HepG2 (cell line): ENCODE measurements at regions not wholly inside any gene's neighbourhood (a gene's known extent, or its start where the extent isn't known, plus 50 kb on each side); places are given as distances from the start of the nearest gene placed in this dataset.

Experiments
- CREB1 ChIP-seq, 2 experiments: fragments of 450-650 bp in 1 of 2; IDR thresholded peaks; 2 replicates each; pipeline ENCODE4 v1.6.1; 2016 to 2017; ENCODE audit warnings: control low read depth in 1 of 2, mild to moderate bottlenecking in 1 of 2, missing compliant biosample characterization in 1 of 2, missing genetic modification characterization in 1 of 2
- DR1 ChIP-seq: sonication (generic); formaldehyde crosslinking; IDR thresholded peaks from 2 replicates; pipeline ENCODE4 v1.8.0; 2021; ENCODE audit warnings: mild to moderate bottlenecking, missing genetic modification reagents, inconsistent platforms
- FOXA3 ChIP-seq: IDR thresholded peaks from 2 replicates; pipeline ENCODE4 v1.6.1; 2016; ENCODE audit warnings: missing genetic modification reagents, missing compliant biosample characterization
- HOXA9 ChIP-seq: sonication (generic); formaldehyde crosslinking; IDR thresholded peaks from 2 replicates; pipeline ENCODE4 v1.8.1; 2022; ENCODE audit warnings: missing genetic modification reagents, mild to moderate bottlenecking, moderate library complexity, borderline replicate concordance
- MAFK ChIP-seq, 2 experiments: IDR thresholded peaks in 1 of 2; conservative IDR thresholded peaks in 1 of 2; 2 replicates each; pipeline ENCODE4 v1.6.1; 2011; ENCODE audit warnings: improper control_type of control experiment in 2 of 2, low read length in 2 of 2
- NCOA2 ChIP-seq: sonication (generic); formaldehyde crosslinking; IDR thresholded peaks from 2 replicates; pipeline ENCODE4 v1.8.0; 2022; ENCODE audit warnings: inconsistent platforms
- NCOR1 ChIP-seq: fragments of 200-600 bp; sonication (generic); IDR thresholded peaks from 2 replicates; pipeline ENCODE4 v1.7.0; 2017; ENCODE audit warnings: antibody characterized with exemption, low read length, borderline replicate concordance
- NFIB ChIP-seq: sonication (generic); formaldehyde crosslinking; IDR thresholded peaks from 2 replicates; pipeline ENCODE4 v1.9.0; 2021; ENCODE audit warnings: missing genetic modification reagents, mild to moderate bottlenecking, borderline replicate concordance
- NONO ChIP-seq, 2 experiments: fragments of 450-650 bp in 1 of 2; sonication (generic) in 1 of 2; formaldehyde crosslinking in 1 of 2; IDR thresholded peaks in 1 of 2; conservative IDR thresholded peaks in 1 of 2; 2 replicates each; pipeline versions ENCODE4 v1.6.1 to v1.8.0; 2017 to 2022; ENCODE audit warnings: mild to moderate bottlenecking in 1 of 2, missing genetic modification reagents in 1 of 2, moderate library complexity in 1 of 2
- NR2F6 ChIP-seq, 2 experiments: IDR thresholded peaks; 2 replicates each; pipeline ENCODE4 v1.6.1; 2016; ENCODE audit warnings: antibody characterized with exemption in 1 of 2, mild to moderate bottlenecking in 1 of 2
- SKI ChIP-seq: fragments of 450-650 bp; IDR thresholded peaks from one replicate; pipeline ENCODE4 v1.6.1; 2018; ENCODE audit warnings: mild to moderate bottlenecking; ENCODE audit not compliant: partially characterized antibody
- YEATS4 ChIP-seq: sonication (generic); formaldehyde crosslinking; IDR thresholded peaks from 2 replicates; pipeline ENCODE4 v1.4.0; 2020; ENCODE audit warnings: missing genetic modification reagents, borderline replicate concordance
- ZC3H13 ChIP-seq: sonication (generic); formaldehyde crosslinking; IDR thresholded peaks from 2 replicates; pipeline ENCODE4 v1.8.1; 2023; ENCODE audit warnings: mild to moderate bottlenecking, missing genetic modification reagents, moderate library complexity
- ZFP36 ChIP-seq: fragments of 150-350 bp; IDR thresholded peaks from 2 replicates; pipeline ENCODE4 v1.6.1; 2018; ENCODE audit warnings: borderline replicate concordance, low read length, low read depth; ENCODE audit not compliant: partially characterized antibody
- ZFP82 ChIP-seq: sonication (generic); formaldehyde crosslinking; IDR thresholded peaks from 2 replicates; pipeline ENCODE4 v1.5.1; 2020; ENCODE audit warnings: mild to moderate bottlenecking, missing genetic modification reagents, borderline replicate concordance
- ZIK1 ChIP-seq: sonication (generic); formaldehyde crosslinking; IDR thresholded peaks from 2 replicates; pipeline ENCODE4 v1.5.0; 2020; ENCODE audit warnings: mild to moderate bottlenecking, low read depth, missing genetic modification reagents, borderline replicate concordance
- ZMAT3 ChIP-seq: sonication (generic); formaldehyde crosslinking; conservative IDR thresholded peaks from 2 replicates; pipeline ENCODE4 v1.7.0; 2021; ENCODE audit warnings: missing genetic modification reagents
- ZNF224 ChIP-seq: sonication (generic); formaldehyde crosslinking; IDR thresholded peaks from 2 replicates; pipeline ENCODE4 v1.5.0; 2020; ENCODE audit warnings: mild to moderate bottlenecking, missing genetic modification reagents
- ZNF382 ChIP-seq: sonication (generic); formaldehyde crosslinking; IDR thresholded peaks from 2 replicates; pipeline ENCODE4 v1.5.0; 2020; ENCODE audit warnings: missing genetic modification reagents, mild to moderate bottlenecking, borderline replicate concordance
- ZNF430 ChIP-seq: sonication (generic); formaldehyde crosslinking; IDR thresholded peaks from 2 replicates; pipeline ENCODE4 v1.9.0; 2021; ENCODE audit warnings: mild to moderate bottlenecking, missing genetic modification reagents
- ZNF572 ChIP-seq: sonication (generic); formaldehyde crosslinking; IDR thresholded peaks from 2 replicates; pipeline ENCODE4 v1.5.1; 2020; ENCODE audit warnings: mild to moderate bottlenecking, missing genetic modification reagents
- ZNF629 ChIP-seq: sonication (generic); formaldehyde crosslinking; conservative IDR thresholded peaks from 2 replicates; pipeline ENCODE4 v1.5.0; 2020; ENCODE audit warnings: missing genetic modification reagents
- ZNF891 ChIP-seq: sonication (generic); formaldehyde crosslinking; IDR thresholded peaks from 2 replicates; pipeline ENCODE4 v1.5.0; 2020; ENCODE audit warnings: mild to moderate bottlenecking, missing genetic modification reagents
- TF ChIP-seq, protein P1 (sequence below): sonication (generic); formaldehyde crosslinking; IDR thresholded peaks from 2 replicates; pipeline ENCODE4 v1.8.0; 2022; ENCODE audit warnings: missing genetic modification reagents, mild to moderate bottlenecking, moderate library complexity, borderline replicate concordance
- TF ChIP-seq, protein P2 (sequence below): sonication (generic); formaldehyde crosslinking; IDR thresholded peaks from 2 replicates; pipeline ENCODE4 v1.5.0; 2020; ENCODE audit warnings: mild to moderate bottlenecking, missing genetic modification reagents

DNA sequence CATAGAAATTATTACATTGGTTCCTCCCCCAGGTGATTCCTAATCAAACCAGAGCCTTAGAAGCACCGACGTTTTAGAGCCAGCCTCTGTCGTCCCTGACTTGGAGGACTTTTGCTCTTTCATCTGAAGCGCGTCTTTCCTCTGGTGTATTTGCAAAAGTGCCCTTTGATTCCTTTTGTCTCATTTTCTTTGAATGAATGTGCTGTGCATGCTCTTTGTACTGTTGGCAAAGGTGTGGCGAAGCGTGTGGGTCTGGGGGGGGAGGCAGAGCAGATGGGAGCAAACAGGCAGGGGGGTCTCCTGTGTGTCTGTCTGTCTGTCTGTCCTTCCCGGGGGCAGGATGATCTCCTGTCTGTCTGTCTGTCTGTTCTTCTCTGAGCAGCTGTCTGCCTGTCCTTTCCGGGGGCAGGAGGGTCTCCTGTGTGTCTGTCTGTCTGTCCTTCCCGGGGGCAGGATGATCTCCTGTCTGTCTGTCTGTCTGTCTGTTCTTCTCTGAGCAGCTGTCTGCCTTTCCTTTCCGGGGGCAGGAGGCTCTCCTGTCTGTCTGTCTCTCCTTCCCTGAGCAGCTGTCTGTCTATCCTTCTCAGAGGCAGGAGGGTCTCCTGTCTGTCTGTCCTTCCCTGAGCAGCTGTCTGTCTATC lies 205.5 kb upstream of the MYT1L start (continued):
- 0 out of 4 replicates have a peak, but pooled peaks of 1 of the 2 experiments have one; percentile 10 for TF ChIP-seq MAFK (conservative IDR thresholded peaks at IDR 0.05 in 1 of 2, IDR thresholded peaks at IDR 0.05 in 1 of 2; ENCODE audit: low read length in 2 of 2)
- no peak for TF ChIP-seq ZC3H13 (CRISPR knock-in tag)
- TF ChIP-seq ZFP36 = no peak
- no peak for TF ChIP-seq ZNF224 (CRISPR knock-in tag)
- no peak for TF ChIP-seq DR1
- TF ChIP-seq ZMAT3 (CRISPR knock-in tag) = no peak; the same call in 1 of the 2 replicates
- no peak; the same call in 1 of the 2 replicates for TF ChIP-seq ZNF430 (CRISPR knock-in tag)
- no peak for TF ChIP-seq HOXA9
- 0 out of 2 replicates have a peak, but pooled peaks have one; percentile 12 for TF ChIP-seq NR2F6 (IDR thresholded peaks at IDR 0.05)
- no peak for TF ChIP-seq NR2F6 (CRISPR knock-in tag; IDR thresholded peaks at IDR 0.05)
- TF ChIP-seq ZIK1 (CRISPR knock-in tag) = no peak
- no peak for TF ChIP-seq NFIB
- TF ChIP-seq YEATS4 (CRISPR knock-in tag) = no peak
- peak; percentile 61 for TF ChIP-seq SKI
- TF ChIP-seq, protein P1, sequence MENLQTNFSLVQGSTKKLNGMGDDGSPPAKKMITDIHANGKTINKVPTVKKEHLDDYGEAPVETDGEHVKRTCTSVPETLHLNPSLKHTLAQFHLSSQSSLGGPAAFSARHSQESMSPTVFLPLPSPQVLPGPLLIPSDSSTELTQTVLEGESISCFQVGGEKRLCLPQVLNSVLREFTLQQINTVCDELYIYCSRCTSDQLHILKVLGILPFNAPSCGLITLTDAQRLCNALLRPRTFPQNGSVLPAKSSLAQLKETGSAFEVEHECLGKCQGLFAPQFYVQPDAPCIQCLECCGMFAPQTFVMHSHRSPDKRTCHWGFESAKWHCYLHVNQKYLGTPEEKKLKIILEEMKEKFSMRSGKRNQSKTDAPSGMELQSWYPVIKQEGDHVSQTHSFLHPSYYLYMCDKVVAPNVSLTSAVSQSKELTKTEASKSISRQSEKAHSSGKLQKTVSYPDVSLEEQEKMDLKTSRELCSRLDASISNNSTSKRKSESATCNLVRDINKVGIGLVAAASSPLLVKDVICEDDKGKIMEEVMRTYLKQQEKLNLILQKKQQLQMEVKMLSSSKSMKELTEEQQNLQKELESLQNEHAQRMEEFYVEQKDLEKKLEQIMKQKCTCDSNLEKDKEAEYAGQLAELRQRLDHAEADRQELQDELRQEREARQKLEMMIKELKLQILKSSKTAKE (CRISPR knock-in tag) = peak; percentile 56; the same call in 1 of the 2 replicates
- TF ChIP-seq ZFP82 (CRISPR knock-in tag) = no peak
- peak; percentile 38; the same call in 1 of the 2 replicates for TF ChIP-seq FOXA3 (CRISPR knock-in tag)
- TF ChIP-seq NCOA2 (CRISPR knock-in tag) = peak; percentile 56; the same call in 1 of the 2 replicates
- no peak for TF ChIP-seq ZNF891
- TF ChIP-seq CREB1 (IDR thresholded peaks at IDR 0.05) = no peak
- peak; percentile 57 for TF ChIP-seq CREB1 (CRISPR knock-in tag; IDR thresholded peaks at IDR 0.05)
- TF ChIP-seq, protein P2, sequence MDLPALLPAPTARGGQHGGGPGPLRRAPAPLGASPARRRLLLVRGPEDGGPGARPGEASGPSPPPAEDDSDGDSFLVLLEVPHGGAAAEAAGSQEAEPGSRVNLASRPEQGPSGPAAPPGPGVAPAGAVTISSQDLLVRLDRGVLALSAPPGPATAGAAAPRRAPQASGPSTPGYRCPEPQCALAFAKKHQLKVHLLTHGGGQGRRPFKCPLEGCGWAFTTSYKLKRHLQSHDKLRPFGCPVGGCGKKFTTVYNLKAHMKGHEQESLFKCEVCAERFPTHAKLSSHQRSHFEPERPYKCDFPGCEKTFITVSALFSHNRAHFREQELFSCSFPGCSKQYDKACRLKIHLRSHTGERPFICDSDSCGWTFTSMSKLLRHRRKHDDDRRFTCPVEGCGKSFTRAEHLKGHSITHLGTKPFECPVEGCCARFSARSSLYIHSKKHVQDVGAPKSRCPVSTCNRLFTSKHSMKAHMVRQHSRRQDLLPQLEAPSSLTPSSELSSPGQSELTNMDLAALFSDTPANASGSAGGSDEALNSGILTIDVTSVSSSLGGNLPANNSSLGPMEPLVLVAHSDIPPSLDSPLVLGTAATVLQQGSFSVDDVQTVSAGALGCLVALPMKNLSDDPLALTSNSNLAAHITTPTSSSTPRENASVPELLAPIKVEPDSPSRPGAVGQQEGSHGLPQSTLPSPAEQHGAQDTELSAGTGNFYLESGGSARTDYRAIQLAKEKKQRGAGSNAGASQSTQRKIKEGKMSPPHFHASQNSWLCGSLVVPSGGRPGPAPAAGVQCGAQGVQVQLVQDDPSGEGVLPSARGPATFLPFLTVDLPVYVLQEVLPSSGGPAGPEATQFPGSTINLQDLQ = no peak
- TF ChIP-seq ZNF572 = no peak
- TF ChIP-seq NONO (IDR thresholded peaks at IDR 0.05) = no peak
- TF ChIP-seq NONO (CRISPR knock-in tag; conservative IDR thresholded peaks at IDR 0.05) = peak; percentile 68
- no peak for TF ChIP-seq ZNF382
- peak; percentile 91 for TF ChIP-seq NCOR1
- no peak for TF ChIP-seq ZNF629 (CRISPR knock-in tag)
